ENCODE measurements at regions not wholly inside any gene's neighbourhood (a gene's known extent, or its start where the extent isn't known, plus 50 kb on each side); places are given as distances from the start of the nearest gene placed in this dataset.
"Not testable (repeated sequence)": the region's sequence is repeated elsewhere in the genome, so short reads cannot be mapped to it uniquely, and the experiment has no call there.

DNA sequence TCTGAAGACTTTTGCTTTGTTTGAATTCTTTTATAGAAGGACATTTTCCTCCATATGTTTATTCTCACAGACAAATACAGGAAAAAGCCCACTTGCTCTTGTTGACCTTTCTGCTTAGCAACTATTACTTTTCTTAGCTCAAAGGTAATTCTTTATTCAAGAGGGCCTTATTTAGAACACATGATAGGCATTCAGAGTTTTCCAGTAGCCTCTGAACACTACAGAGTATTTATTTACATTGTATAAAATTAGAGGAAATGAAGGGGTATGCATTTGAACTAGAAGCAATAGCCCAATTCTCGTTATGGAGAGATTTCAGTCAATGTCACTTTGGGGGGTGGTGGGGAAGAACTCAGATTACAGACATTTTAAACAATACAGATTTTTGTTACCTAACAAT is 581.7 kb downstream of the KCNJ2 start (continued):
- TF ChIP-seq CTCF (IDR thresholded peaks at IDR 0.05; ENCODE audit: control extremely low read depth in 1 of 3, insufficient read depth in 1 of 3, low read depth in 1 of 3, low read length in 3 of 3) (no peak), CEBPB (IDR thresholded peaks at IDR 0.05; ENCODE audit: low read depth, low read length) (no peak)

GRCh38 chr17:70752461-70752860 is 583.1 kb downstream of the KCNJ2 start:
- H3K79me2 ChIP-seq (ENCODE audit: control insufficient read depth in 1 of 2, insufficient read depth in 2 of 2, low read length in 2 of 2); POLR2A ChIA-PET (ENCODE audit: partially characterized antibody); H3K4me3 ChIP-seq (ENCODE audit: extremely low read depth in 1 of 4, insufficient read depth in 2 of 4, low read depth in 3 of 4, low read length in 4 of 4); H3K23me2 ChIP-seq (ENCODE audit: low read depth, low read length); H3K14ac ChIP-seq (ENCODE audit: insufficient read length); H4K20me1 ChIP-seq (replicated peaks in 1 of 2; ENCODE audit: control insufficient read depth in 1 of 2, insufficient read depth in 2 of 2, low read length in 2 of 2); H2BK12ac ChIP-seq (ENCODE audit: low read depth, low read length); H3K36me3 ChIP-seq (ENCODE audit: control insufficient read depth in 2 of 4, insufficient read depth in 4 of 4, low read length in 3 of 4); H2BK15ac ChIP-seq (ENCODE audit: low read length); DNase-seq (ENCODE audit: low read depth in 1 of 2, low spot score in 2 of 2); FAIRE-seq; H4K8ac ChIP-seq (ENCODE audit: extremely low read depth, insufficient read depth, low read length); H2BK120ac ChIP-seq (replicated peaks; ENCODE audit: low read depth, low read length); H3K18ac ChIP-seq (ENCODE audit: extremely low read depth, low read length); H2AK5ac ChIP-seq (ENCODE audit: low read depth, low read length); H3K56ac ChIP-seq (replicated peaks; ENCODE audit: insufficient read length, low read depth, low read length); H3K9me3 ChIP-seq (ENCODE audit: insufficient read depth in 2 of 2, low read depth in 1 of 2, low read length in 1 of 2); H2BK20ac ChIP-seq (ENCODE audit: low read length); H3K23ac ChIP-seq (ENCODE audit: insufficient read length); H3K27me3 ChIP-seq (replicated peaks in 1 of 4; ENCODE audit: control insufficient read depth in 3 of 4, extremely low read depth in 1 of 4, insufficient read depth in 3 of 4, low read length in 3 of 4); H3K79me1 ChIP-seq (ENCODE audit: low read depth, low read length); H2BK5ac ChIP-seq (ENCODE audit: low read depth, low read length); H4K91ac ChIP-seq (replicated peaks; ENCODE audit: insufficient read length, low read length); H2AFZ ChIP-seq (ENCODE audit: low read length); H3K4me2 ChIP-seq (ENCODE audit: insufficient read depth in 1 of 2, low read depth in 2 of 2, low read length in 2 of 2); H3K9ac ChIP-seq (replicated peaks in 1 of 4; ENCODE audit: extremely low read depth in 1 of 4, low read depth in 3 of 4, low read length in 3 of 4); H3K4me1 ChIP-seq (replicated peaks in 1 of 4; ENCODE audit: control insufficient read depth in 3 of 4, insufficient read depth in 4 of 4, low read length in 3 of 4); H3K27ac ChIP-seq (ENCODE audit: low read depth, low read length); H4K5ac ChIP-seq (ENCODE audit: insufficient read length, low read depth, low read length); H3K4ac ChIP-seq (replicated peaks; ENCODE audit: insufficient read length, low read depth, low read length): not testable (repeated sequence)
- 89% methylated on average over 5 of the region's 5 CpGs; no CpG with 5 or more reads in 1 of the 2 experiments for whole genome bisulfite sequencing, 2 experiments (ENCODE audit: extremely low coverage in 1 of 2, insufficient coverage in 1 of 2, insufficient read length in 1 of 2, insufficient replicate concordance in 2 of 2, low coverage in 1 of 2, low lambda C conversion rate in 2 of 2, missing lambda C conversion rate in 1 of 2)
- CTCF ChIA-PET (ENCODE audit: partially characterized antibody) = interaction anchor here (0.6 to 1.2 kb wide), 3 partner anchors 121 to 1419 kb away, joined by 3 read pairs; no protein-coding TSS in a partner anchor
